Astrocyte (in vitro differentiated cells and primary cell): ENCODE measurements at regions not wholly inside any gene's neighbourhood (a gene's known extent, or its start where the extent isn't known, plus 50 kb on each side); places are given as distances from the start of the nearest gene placed in this dataset.

Source experiments
- DNase-seq: peaks from one replicate; pipeline ENCODE4 v3.0.0-alpha.2; 2010; ENCODE audit warnings: low read depth
- FAIRE-seq: peaks from 2 replicates; lab custom pipeline; 2011; peaks lifted over from hg19 to GRCh38; lab: Jason Lieb, UNC
- H2AFZ ChIP-seq: 2 replicates; pipeline ENCODE4 v1.6.0; 2012; ENCODE audit warnings: low read depth, low read length, inconsistent platforms
- H3K27ac ChIP-seq: 2 replicates; pipeline ENCODE4 v1.5.1; 2011; ENCODE audit warnings: low read depth, low read length, inconsistent platforms
- H3K27me3 ChIP-seq: 2 replicates; pipeline ENCODE4 v1.6.0; 2011; ENCODE audit warnings: low read length, inconsistent platforms; ENCODE audit not compliant: insufficient read depth
- H3K36me3 ChIP-seq: 2 replicates; pipeline ENCODE4 v1.5.1; 2011; ENCODE audit warnings: low read length, inconsistent platforms; ENCODE audit not compliant: insufficient read depth
- H3K4me1 ChIP-seq: 2 replicates; pipeline ENCODE4 v1.5.1; 2011; ENCODE audit warnings: low read length, inconsistent platforms; ENCODE audit not compliant: insufficient read depth
- H3K4me2 ChIP-seq: 2 replicates; pipeline ENCODE4 v1.6.0; 2012; ENCODE audit warnings: low read length, inconsistent platforms
- H3K4me3 ChIP-seq: 2 replicates; pipeline ENCODE4 v1.5.1; 2011; ENCODE audit warnings: low read depth, mild to moderate bottlenecking, low read length, inconsistent platforms; ENCODE audit not compliant: insufficient read depth
- H3K79me2 ChIP-seq: 2 replicates; pipeline ENCODE4 v1.6.0; 2012; ENCODE audit warnings: mild to moderate bottlenecking, low read length, inconsistent platforms; ENCODE audit not compliant: insufficient read depth
- H3K9ac ChIP-seq: 2 replicates; pipeline ENCODE4 v1.6.0; 2012; ENCODE audit warnings: mild to moderate bottlenecking, low read length, inconsistent platforms
- H3K9me3 ChIP-seq: 2 replicates; pipeline ENCODE4 v1.5.1; 2012; ENCODE audit warnings: low read depth, mild to moderate bottlenecking, low read length, inconsistent platforms; ENCODE audit not compliant: insufficient read depth
- H4K20me1 ChIP-seq: 2 replicates; pipeline ENCODE4 v1.6.0; 2012; ENCODE audit warnings: low read length, inconsistent platforms; ENCODE audit not compliant: insufficient read depth
- H3K27ac Mint-ChIP-seq: one replicate; pipeline ENCODE4 v1.8.0; 2021; ENCODE audit warnings: mild to moderate bottlenecking, mixed read lengths; ENCODE audit not compliant: unreplicated experiment
- H3K27me3 Mint-ChIP-seq: one replicate; pipeline ENCODE4 v1.8.0; 2021; ENCODE audit warnings: low read depth, mixed read lengths; ENCODE audit not compliant: unreplicated experiment
- H3K36me3 Mint-ChIP-seq: one replicate; pipeline ENCODE4 v1.8.0; 2021; ENCODE audit warnings: low read depth, mixed read lengths; ENCODE audit not compliant: unreplicated experiment
- H3K4me1 Mint-ChIP-seq: one replicate; pipeline ENCODE4 v1.8.0; 2021; ENCODE audit warnings: low read depth, mixed read lengths; ENCODE audit not compliant: unreplicated experiment
- H3K4me3 Mint-ChIP-seq: one replicate; pipeline ENCODE4 v1.8.0; 2021; ENCODE audit warnings: mild to moderate bottlenecking, moderate library complexity, mixed read lengths; ENCODE audit not compliant: unreplicated experiment
- H3K9me3 Mint-ChIP-seq: one replicate; pipeline ENCODE4 v1.8.0; 2021; ENCODE audit warnings: mild to moderate bottlenecking, mixed read lengths; ENCODE audit not compliant: unreplicated experiment
- CTCF ChIP-seq: IDR thresholded peaks from 2 replicates; pipeline ENCODE4 v1.5.1; 2011; ENCODE audit warnings: low read depth, mild to moderate bottlenecking, inconsistent platforms, low read length, moderate library complexity; ENCODE audit not compliant: insufficient read depth
- EZH2 ChIP-seq: IDR thresholded peaks from 2 replicates; pipeline ENCODE4 v1.6.1; 2012; ENCODE audit warnings: mild to moderate bottlenecking, low read length, inconsistent platforms; ENCODE audit not compliant: insufficient read depth

GRCh38 chr10:131625041-131625440, 275.8 kb upstream of the PPP2R2D start:
- H3K36me3 ChIP-seq: no peaks in the 10 kb centered on the region

GRCh38 chr10:131626274-131626673, 274.5 kb upstream of the PPP2R2D start:
- no peak overlapping the region for H3K27ac ChIP-seq
- Mint-ChIP-seq H3K36me3 (peaks cover 3% of the 10 kb centered on the region), H3K4me1 (no peaks in the 10 kb centered on the region), H3K27me3 (peaks cover 10% of the 10 kb centered on the region), H3K9me3 (peaks cover 12% of the 10 kb centered on the region), H3K4me3 (no peak overlapping the region), H3K27ac (no peak overlapping the region)
- FAIRE-seq (no peak), DNase-seq (no peak)
- no peak overlapping the region for H3K4me3 ChIP-seq
- no peaks in the 10 kb centered on the region for H3K4me1 ChIP-seq
- H4K20me1 ChIP-seq: no peaks in the 10 kb centered on the region
- peaks cover 6% of the 10 kb centered on the region for H3K9me3 ChIP-seq
- H3K27me3 ChIP-seq: no peaks in the 10 kb centered on the region
- no peaks in the 10 kb centered on the region for H3K36me3 ChIP-seq
- no peak for TF ChIP-seq CTCF
- TF ChIP-seq EZH2: no peak
- H3K79me2 ChIP-seq: no peaks in the 10 kb centered on the region
- no peak overlapping the region for H3K9ac ChIP-seq
- no peak overlapping the region for H2AFZ ChIP-seq
- H3K4me2 ChIP-seq: no peak overlapping the region

More at GRCh38 chr10:131625041-131625440, 275.8 kb upstream of the PPP2R2D start:
- Histone ChIP-seq H3K9me3 (peaks cover 3% of the 10 kb centered on the region), H3K4me2 (no peak overlapping the region), H2AFZ (no peak overlapping the region), H3K79me2 (no peaks in the 10 kb centered on the region), H3K4me1 (no peaks in the 10 kb centered on the region), H3K27me3 (no peaks in the 10 kb centered on the region), H3K4me3 (no peak overlapping the region), H3K9ac (no peak overlapping the region), H4K20me1 (no peaks in the 10 kb centered on the region), H3K27ac (no peak overlapping the region)
- peaks cover 12% of the 10 kb centered on the region for H3K9me3 Mint-ChIP-seq
- no peak overlapping the region for H3K27ac Mint-ChIP-seq
- H3K4me1 Mint-ChIP-seq: no peaks in the 10 kb centered on the region
- no peak for TF ChIP-seq CTCF
- no peak for TF ChIP-seq EZH2
- H3K4me3 Mint-ChIP-seq: no peak overlapping the region
- no peak for DNase-seq
- H3K27me3 Mint-ChIP-seq: peaks cover 8% of the 10 kb centered on the region
- no peak for FAIRE-seq
- peaks cover 3% of the 10 kb centered on the region for H3K36me3 Mint-ChIP-seq

- Histone ChIP-seq H3K4me2 (no peak overlapping the region), H3K27ac (no peak overlapping the region), H3K9me3 (peaks cover 6% of the 10 kb centered on the region), H3K4me3 (no peak overlapping the region), H2AFZ (no peak overlapping the region), H3K27me3 (no peaks in the 10 kb centered on the region), H3K9ac (no peak overlapping the region), H4K20me1 (no peaks in the 10 kb centered on the region), H3K4me1 (no peaks in the 10 kb centered on the region), H3K36me3 (no peaks in the 10 kb centered on the region), H3K79me2 (no peaks in the 10 kb centered on the region)
- Mint-ChIP-seq H3K36me3 (peaks cover 3% of the 10 kb centered on the region), H3K27ac (no peak overlapping the region), H3K9me3 (peaks cover 12% of the 10 kb centered on the region), H3K4me1 (no peaks in the 10 kb centered on the region), H3K27me3 (peaks cover 10% of the 10 kb centered on the region), H3K4me3 (no peak overlapping the region)
- FAIRE-seq (no peak), DNase-seq (no peak)
- TF ChIP-seq CTCF (no peak), EZH2 (no peak)
Measured at GRCh38 chr10:131629026-131629770, 271.6 kb upstream of the PPP2R2D start.
